ENCODE measurements at regions not wholly inside any gene's neighbourhood (a gene's known extent, or its start where the extent isn't known, plus 50 kb on each side); places are given as distances from the start of the nearest gene placed in this dataset.

GRCh38 chr5:92963800-92964199, 617.2 kb downstream of the NR2F1-AS1 start:
- Histone ChIP-seq H3K9ac (replicated peaks; ENCODE audit: extremely low read depth, insufficient read depth, low read length) (no peak overlapping the region), H3K36me3 (ENCODE audit: control insufficient read depth in 2 of 2, extremely low read depth in 1 of 2, insufficient read depth in 2 of 2, low read length in 2 of 2) (no peaks in the 10 kb centered on the region), H3K4me2 (ENCODE audit: insufficient read depth, low read length) (no peak overlapping the region), H3K4me3 (replicated peaks in 1 of 3; ENCODE audit: insufficient read depth in 1 of 3, low read depth in 1 of 3, low read length in 3 of 3) (no peak overlapping the region), H3K4me1 (ENCODE audit: control insufficient read depth, extremely low read depth, insufficient read depth, low read length) (no peaks in the 10 kb centered on the region), H3K9me3 (replicated peaks; ENCODE audit: control insufficient read depth, insufficient read depth, low read length) (no peaks in the 10 kb centered on the region), H3K27me3 (ENCODE audit: control insufficient read depth in 2 of 2, insufficient read depth in 2 of 2, low read length in 2 of 2) (no peaks in the 10 kb centered on the region), H4K20me1 (replicated peaks; ENCODE audit: control insufficient read depth, extremely low read depth, insufficient read depth, low read length) (no peaks in the 10 kb centered on the region), H2AFZ (ENCODE audit: low read depth, low read length) (no peak overlapping the region), H3K79me2 (ENCODE audit: control insufficient read depth, insufficient read depth, low read length) (no peaks in the 10 kb centered on the region), H3K9me1 (replicated peaks; ENCODE audit: control insufficient read depth, extremely low read depth, insufficient read depth, low read length) (no peaks in the 10 kb centered on the region), H3K27ac (ENCODE audit: insufficient read depth, low read depth, low read length) (no peak overlapping the region)
- POLR2A ChIA-PET, result no interaction called here
- intact Hi-C loops (cut with micrococcal nuclease) (no loop called here), dilution Hi-C loops (cut with MboI; ENCODE audit: extremely low pct_ligation_motif_present, low sequenced_read_pairs) (no loop called here)
- no peak for TF ChIP-seq MYC (IDR thresholded peaks at IDR 0.05; ENCODE audit: low read depth, low read length)
- no peak for TF ChIP-seq JUN (IDR thresholded peaks at IDR 0.05; ENCODE audit: borderline replicate concordance, insufficient read depth, insufficient read length, low read depth)
- TF ChIP-seq EZH2 (IDR thresholded peaks at IDR 0.05; ENCODE audit: borderline replicate concordance, low read depth, low read length, severe bottlenecking), result no peak
- no peak for TF ChIP-seq POLR2A (IDR thresholded peaks at IDR 0.05; ENCODE audit: low read depth, low read length)
- TF ChIP-seq POLR2AphosphoS5 (IDR thresholded peaks at IDR 0.05; ENCODE audit: insufficient read depth, low read depth, low read length), result no peak
- no peak for TF ChIP-seq MAX (IDR thresholded peaks at IDR 0.05; ENCODE audit: insufficient read depth, insufficient read length)
- no peak for TF ChIP-seq GATA2 (IDR thresholded peaks at IDR 0.05; ENCODE audit: insufficient read depth, insufficient read length, low read depth, low read length)
- no peak for TF ChIP-seq FOS (IDR thresholded peaks at IDR 0.05; ENCODE audit: borderline replicate concordance, insufficient read depth, low read length)
- TF ChIP-seq CTCF (IDR thresholded peaks at IDR 0.05; ENCODE audit: extremely low read depth in 1 of 2, insufficient read depth in 1 of 2, low read depth in 1 of 2, low read length in 2 of 2), result no peak
- no TSS peak for BruUV-seq (replicated peaks)
- FAIRE-seq (no peak), DNase-seq (ENCODE audit: low read depth, low spot score) (no peak)
- CTCF ChIA-PET, result interaction anchor here (1.0 kb wide), 1 partner anchor 19 kb away, joined by 3 read pairs; no protein-coding TSS in a partner anchor

All from endothelial cell of umbilical vein (primary cell).